C1 segment of cervical spinal cord (tissue), 14 donors: ENCODE measurements at regions not wholly inside any gene's neighbourhood (a gene's known extent, or its start where the extent isn't known, plus 50 kb on each side); places are given as distances from the start of the nearest gene placed in this dataset.
"Not testable (repeated sequence)": the region's sequence is repeated elsewhere in the genome, so short reads cannot be mapped to it uniquely, and the experiment has no call there.

Source experiments
- DNase-seq, 14 donors: peaks; one replicate each; lab custom pipeline; 2025; lab: John Stamatoyannopoulos, UW

DNA sequence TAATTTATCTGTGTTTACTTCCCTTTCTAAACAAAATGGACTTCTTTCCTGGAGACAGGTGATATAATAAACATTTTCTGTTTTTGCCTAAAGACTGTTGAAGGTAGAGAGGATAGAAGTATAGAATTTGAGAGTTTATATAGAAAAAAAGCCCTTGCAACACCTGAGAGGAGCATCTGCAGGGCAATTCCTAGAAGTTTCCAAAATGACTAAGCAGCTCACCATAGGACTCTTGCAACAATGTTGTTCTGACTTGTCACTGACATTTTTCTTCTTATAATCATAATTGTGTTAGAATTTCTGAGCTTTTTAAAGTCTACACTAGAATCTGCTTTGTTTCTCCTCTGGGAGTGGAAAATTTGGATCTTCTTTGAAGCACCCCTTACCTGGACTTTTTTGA, 216.8 kb downstream of the TUSC1 start:
- no peak for DNase-seq

DNA sequence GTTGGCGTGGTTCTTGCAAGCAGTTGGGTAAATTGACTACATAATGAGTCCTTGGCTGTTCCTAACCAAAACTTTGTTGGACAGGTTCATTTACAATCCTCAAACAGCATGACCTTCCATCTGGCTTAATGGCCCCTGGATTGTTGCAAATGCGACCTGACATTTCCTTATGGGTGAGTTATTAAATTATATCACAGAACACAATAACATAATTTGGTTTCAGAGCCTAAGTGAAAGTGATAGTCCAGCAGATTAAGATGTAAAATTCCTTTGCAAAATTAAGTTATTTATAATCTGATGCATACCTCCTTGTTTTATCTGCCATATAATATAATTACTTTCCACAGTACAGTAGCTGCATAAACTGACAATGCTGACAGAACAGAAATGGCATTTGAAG, 224.4 kb downstream of the TUSC1 start:
- no peak for DNase-seq

DNA sequence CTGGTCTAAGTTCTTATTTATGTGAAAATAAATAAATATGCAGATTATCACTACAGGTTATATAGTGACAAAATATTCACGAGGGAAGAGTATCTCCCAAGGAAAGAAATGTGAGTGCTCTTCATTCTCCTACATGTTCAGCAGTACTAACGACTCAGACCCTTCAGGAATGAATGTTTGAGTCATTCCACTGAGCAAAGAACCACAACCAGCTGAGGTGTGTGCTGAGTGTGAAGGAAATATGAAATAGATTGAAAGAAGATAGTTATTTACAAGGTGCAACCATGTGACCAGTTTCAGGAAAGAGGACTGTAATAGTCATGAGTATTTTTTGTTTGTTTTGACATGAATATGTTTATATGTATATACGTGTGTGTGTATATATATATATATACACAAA, 228.7 kb downstream of the TUSC1 start:
- DNase-seq = no peak

DNA sequence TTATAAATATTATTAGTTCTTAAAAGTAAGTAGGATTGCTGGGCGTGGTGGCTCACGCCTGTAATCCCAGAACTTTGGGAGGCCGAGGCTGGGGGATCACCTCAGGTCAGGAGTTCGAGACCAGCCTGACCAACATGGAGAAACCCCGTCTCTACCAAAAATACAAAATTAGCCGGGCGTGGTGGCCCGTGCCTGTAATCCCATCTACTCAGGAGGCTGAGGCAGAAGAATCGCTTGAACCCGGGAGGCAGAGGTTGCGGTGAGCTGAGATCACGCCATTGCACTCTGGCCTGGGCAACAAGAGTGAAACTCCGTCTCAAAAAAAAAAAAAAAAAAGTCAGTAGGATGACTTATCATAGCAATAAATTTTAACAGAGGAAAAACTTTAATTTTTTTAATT, 232.5 kb downstream of the TUSC1 start:
- not testable (repeated sequence) for DNase-seq

DNA sequence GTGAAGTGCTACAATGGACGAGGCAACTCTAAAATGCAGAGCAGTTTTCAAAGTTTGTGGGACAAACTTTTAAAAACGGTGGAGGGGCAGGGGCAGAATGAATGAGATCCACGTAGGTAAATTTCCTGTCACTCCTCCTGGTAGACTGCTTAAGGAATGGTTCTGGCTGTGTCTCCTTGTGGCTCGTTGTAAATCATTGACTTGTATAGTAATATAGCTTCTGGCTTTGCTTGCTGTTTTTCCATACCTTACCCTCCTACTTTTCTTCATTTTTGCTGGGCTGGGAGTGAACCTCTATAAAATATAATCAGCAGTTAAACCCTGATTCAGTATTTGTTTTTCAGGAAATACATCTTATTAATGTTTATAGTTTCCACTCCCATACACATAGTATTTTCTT, 235.7 kb downstream of the TUSC1 start:
- DNase-seq = no peak

DNA sequence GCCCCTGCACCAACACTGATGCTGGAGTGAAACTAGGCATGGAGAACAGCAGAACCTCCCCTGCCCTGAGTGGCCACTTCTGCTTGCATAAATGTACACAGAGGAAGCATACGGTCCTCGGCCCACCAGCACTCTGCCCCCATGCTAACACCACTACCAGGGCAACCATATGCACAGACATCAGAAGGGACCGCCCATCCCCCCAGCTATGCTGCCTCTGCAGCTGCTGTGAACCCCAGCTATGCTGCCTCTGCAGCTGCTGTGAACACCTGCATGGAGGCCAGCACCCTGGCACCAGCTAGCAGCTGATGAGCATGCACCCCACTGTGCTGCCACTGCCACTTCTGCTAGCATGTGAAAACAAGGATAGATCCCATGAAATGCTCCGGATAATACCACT, 250.3 kb downstream of the TUSC1 start:
- DNase-seq = no peak

DNA sequence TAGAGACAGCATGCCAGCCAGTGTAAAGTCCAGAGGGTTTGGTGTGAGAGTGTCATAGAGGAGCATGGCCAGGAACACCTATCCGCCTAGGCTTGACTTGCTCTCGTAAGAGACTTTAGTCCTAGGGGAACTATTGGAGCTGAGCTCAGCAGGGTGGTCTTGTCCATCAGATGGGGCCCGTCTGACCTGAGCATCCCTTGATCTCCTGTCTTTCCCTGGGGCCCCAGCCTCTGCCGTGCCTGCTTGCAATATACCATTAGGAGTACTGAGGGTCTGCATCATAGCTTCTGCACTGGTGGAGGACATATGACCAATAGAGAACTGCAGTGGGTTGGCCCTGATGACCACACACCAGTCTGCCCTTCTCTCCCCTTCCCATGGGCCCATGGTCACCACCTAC, 251.0 kb downstream of the TUSC1 start:
- DNase-seq = no peak

DNA sequence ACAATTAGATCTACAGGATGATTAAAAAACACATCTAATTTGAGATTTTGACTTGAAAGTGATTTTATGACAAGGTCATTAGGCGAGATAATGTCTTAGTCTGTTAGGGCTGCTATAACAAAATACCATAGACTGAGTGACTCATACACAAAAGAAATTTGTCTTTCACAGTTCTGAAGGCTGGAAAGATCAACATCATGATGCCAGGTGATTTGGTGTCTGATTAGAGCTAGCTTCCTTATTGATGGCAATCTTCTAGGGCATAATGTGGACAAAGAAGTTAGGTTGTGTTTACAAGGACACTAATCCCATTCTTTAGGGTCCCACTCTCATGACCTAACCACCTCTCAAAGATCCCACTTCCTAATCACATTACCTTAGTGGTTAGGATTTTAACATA, 256.7 kb downstream of the TUSC1 start:
- DNase-seq = no peak

DNA sequence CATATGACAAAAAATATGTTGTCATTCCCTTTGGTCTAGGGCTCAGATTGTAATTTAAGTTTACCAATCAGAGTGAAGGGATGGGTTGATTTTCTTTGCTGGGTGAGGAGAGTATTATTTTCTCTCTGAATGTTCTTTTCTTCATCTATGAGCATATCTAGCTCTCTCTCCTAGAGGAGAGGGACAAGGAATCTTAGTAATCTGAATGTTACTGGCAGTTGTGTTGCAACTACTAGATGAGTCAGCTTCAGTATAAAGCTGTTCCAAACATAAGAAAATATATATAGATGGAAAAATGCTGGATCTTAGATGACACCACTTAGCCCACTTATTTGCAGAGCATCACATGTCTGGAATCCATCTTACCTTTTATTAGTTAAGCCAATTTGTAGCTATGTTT, 259.3 kb downstream of the TUSC1 start:
- no peak for DNase-seq

DNA sequence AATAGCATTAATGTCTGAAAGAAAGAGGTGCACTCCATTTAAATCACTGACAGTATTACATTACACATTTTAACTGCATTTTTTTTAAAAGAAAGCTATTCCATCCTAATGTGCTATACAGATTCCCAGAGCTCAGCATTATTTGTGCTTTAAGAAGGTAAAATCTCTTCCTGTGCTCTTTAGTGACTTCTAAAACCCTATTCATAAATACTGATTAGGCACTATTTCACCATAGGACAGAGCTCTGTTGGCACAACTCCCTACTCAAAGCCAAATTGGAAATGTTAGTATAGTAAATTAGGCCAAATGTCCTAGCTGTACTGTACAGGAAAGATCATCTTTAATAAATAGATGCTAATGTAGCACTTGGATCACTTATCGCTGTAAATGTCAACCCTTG, 262.5 kb downstream of the TUSC1 start:
- DNase-seq = no peak

DNA sequence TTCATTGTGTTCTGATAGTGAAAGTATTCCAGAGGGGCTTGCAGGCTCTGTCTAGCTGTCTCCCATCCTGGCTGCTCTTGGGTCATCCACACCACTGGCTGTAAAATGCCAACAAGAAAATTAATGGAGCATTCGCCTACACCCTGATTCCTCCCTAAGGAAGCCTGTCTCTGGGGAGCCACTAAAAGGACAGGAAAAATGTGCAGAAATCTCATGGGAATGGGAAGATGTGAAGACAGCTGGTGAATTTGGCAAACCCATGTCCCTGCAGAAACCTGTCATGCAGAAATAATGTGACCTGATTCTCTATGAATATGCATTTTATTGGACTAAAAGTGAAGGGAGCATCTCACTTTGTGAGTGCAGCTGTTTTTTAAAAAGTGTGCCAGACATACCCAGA, 265.6 kb downstream of the TUSC1 start:
- DNase-seq = no peak

DNA sequence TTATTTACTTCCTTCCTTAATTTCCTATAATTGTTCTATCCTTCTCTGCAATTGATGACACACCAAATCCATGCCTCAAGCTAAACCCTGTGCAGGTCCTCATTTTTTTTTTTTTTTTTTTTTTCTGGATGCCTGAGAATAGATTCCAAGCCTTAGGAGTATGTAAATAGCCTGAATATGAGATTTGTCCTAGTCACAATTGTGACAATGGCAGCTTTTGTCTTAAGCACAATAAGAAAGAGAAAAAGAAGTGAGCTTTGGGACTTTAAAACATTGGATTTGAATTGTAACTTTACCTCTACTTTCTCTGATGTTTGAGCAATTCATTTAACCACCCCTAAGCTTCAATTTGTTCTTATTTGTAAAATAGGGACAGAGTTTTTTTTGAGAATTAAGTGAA, 280.5 kb downstream of the TUSC1 start:
- no peak for DNase-seq

DNA sequence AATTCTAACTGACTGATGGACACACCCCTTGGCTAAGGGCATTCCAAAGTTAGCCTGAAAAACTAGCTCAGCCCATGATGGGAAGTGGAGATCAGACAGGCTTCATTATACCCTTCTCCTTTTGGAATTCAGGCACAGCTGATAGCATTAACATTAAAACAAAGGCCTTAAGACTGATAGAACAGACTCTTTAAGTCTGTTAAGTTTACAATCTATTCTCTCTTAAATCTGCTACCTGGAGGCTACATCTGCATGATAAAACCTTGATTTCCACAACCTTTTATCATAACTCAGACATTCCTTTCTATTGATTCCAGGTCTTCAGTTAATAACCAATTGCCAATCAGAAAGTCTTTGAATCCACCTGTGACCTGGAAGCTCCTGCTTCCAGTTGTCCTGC, 281.4 kb downstream of the TUSC1 start:
- DNase-seq = no peak

DNA sequence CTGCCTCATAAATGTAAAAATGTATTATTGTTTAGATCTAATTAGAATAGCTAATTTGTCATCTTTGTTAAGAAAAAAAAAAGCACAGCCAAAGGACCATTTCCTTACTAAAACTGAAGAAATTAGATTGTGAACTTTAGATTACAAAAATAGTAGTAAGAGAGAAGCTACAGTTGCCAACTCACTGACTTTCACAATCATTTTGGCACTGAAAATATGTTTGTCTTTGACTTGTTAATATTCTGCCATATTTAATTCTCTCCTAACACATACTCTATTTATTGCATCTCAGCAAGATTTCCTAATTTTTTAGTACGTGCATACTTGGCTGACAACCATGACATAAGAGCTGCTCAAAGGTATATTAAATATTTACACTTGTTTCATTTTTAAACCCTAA, 297.1 kb downstream of the TUSC1 start:
- DNase-seq = no peak

DNA sequence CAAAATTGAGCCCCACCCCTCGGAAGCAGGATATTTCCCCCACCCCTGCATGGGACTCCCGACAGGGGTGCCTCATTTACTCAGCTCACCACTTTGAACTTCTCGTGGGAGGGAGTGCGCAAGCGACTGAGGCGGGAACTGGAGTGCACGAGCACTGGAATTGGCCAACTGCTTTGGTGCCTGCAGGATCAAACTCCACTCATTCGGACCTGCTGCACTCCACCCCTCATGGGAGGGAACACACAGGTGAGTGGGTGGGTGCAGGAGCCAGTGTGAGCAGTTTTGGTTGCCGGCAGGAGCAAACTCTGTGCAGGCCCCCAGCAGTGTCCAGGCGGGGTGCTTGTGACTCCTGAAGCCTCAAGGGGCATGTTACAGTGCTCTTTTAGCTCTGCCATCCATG, 301.2 kb downstream of the TUSC1 start:
- no peak for DNase-seq

DNA sequence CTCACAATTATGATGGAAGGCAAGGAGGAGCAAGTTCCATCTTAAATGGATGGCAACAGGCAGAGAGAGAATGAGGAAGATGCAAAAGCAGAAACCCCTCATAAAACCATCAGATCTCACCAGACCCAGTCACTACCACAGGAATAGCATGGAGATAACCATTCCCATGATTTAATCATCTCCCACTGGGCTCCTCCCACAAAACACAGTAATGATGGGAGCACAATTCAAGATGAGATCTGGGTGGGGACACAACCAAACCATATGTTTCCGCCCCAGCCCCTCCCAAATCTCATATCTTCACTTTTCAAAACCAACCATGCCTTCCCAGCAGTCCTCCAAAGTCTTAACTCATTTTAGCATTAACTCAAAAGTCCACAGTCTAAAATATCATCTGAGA, 304.0 kb downstream of the TUSC1 start:
- DNase-seq = no peak

DNA sequence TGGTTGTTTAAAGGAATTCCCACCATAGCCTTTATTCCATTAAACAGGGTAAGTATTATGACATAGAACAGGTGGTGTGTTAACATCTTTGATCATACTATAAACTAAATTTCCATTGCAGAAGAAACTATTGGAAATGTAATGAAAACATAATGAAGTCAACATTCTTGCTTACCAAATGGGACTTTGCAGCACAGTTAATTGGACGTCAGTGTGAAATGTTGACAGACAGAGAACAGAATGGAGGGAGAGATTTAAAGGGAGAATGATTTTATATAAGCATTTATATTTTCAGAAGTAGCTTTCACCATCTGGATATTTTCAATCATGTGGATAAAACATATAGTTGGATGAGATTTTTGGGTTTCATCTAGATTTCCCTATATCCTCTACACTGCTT, 311.3 kb downstream of the TUSC1 start:
- no peak for DNase-seq

DNA sequence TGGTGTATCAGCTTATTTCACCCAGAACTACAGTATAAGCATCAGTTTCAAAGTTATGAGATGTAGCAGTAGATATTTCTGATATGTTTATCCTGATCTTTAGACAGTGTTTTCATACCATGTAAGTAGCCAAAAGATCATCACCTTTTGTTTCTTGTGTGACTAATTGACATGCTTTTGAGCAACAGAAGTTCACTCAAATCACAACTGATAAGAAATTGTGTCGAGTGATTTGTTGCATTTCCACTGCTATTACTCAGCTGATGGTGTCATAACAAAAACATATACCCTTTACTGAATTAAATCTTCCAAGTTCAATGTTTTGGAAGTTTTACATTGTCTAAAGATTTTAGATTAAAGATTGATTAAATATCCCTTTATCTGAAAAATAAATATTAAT, 324.5 kb downstream of the TUSC1 start:
- DNase-seq = no peak

DNA sequence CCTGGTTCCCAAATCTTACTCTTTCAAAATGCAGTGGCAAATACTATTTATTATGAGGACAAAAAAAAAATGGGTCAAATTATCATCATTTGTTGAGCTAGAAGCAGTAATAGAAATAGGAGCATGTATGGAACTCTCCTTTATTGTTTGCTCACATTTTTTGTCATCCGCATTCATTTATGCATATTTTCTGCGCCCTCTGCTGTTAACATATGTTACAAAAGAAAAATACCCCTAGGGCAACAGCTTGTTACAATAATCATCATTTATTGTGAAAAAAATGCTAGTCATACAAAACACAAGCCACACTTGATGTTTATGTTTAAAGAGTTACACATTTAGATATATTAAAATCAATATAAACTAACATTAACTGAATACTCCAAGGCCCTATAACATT, 328.2 kb downstream of the TUSC1 start:
- no peak for DNase-seq

DNA sequence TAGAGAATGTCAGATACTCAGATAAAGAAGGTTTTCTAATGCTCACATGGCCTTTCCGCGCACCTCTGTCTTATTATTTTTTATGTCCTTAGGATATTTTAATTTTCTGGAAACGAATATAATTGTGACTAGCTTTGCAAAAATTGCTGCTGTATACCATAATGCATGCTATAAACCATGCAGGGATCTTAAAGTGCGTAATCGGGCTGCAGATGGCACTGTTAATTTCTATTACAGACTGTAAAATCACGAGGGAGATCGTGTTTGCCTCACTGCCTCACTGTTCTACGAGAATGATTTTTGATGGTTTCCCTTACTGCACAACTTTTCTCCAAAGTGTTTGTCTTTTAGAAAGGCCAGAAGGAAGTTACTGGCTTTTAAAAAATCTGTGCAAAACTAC, 356.1 kb downstream of the TUSC1 start:
- DNase-seq = no peak

DNA sequence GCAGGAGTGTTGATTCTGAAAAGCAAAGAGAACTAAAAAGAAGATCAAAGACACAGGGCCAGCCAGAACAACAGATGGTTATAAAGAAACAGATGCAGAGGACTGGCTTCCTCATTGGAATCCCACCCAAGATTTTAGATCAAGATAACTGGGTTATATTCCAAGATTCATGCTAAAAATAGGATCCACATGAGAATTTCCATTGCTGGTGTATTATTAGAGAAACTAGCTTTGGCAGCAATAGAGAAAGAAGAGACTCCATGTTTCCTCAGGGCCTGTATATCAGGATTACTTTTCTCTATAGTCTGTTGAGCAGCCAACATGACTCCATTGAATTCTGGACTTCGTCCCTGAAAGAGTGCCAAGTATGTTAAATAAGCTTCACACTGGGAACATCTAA, 367.3 kb downstream of the TUSC1 start:
- no peak for DNase-seq

DNA sequence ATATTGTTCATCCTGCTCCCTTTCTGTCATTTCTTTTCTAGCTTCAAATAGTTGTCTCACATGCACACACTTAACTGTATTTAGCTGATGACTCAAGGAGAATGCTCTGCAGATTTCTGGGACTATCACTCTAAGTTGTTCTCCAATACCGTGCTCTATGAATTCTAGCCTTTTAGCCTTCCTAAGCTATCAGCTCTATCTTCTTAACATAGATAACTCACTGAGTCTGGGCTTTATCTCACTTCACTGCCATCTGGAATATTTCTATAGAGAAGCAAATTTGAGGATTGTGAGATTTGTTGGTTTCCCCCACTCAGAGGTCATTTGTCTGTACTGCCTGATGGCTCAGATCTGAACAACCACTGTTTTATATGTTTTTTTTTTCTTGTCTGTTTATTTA, 369.7 kb downstream of the TUSC1 start:
- DNase-seq = no peak

DNA sequence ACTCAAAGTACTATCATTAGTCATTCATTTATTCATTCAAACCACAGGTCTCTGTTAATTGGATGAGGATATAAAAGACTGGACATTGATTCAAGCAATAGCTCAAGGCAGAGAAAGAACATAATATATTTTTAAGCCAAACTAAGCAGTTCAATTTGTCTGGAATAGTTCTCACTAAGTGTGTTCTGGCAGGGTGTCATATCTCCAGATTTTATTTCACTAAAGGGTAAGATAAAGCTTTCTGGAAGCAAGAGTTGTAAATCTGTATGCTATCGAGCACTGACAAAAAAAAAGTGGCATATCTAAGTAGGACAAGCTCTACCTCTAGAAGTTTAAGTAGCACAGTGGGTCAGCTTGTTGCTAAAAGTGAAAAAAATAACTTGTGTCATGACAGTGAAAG, 375.6 kb downstream of the TUSC1 start:
- no peak for DNase-seq

DNA sequence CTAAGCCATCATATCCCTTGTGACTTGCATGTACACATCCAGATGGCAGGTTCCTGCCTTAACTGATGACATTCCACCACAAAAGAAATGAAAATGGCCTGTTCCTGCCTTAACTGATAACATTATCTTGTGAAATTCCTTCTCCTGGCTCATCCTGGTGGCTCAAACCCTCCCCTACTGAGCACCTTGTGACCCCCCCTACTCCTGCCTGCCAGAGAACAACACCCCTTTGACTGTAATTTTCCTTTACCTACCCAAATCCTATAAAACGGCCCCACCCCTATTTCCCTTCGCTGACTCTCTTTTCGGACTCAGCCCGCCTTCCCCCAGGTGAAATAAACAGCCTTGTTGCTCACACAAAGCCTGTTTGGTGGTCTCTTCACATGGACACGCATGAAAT, 390.0 kb downstream of the TUSC1 start:
- not testable (repeated sequence) for DNase-seq

DNA sequence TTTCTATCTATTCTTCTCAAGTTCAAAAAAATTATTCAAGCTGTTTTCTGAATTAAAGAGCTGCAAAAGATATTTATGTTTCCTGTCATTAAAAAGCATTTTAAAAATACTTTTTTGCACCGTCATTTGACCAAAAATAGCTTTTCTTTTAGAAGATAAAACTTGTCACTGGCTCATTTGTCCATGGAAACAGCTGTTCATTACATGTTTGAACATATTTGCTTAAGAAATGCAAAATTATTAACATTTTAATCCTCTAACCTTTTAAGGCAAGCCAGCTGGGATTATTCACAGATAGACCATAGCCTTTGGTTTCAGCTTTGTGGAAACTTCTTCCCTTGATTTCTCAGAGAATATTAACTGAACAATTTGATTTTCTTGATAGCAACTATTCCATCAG, 393.9 kb downstream of the TUSC1 start:
- no peak for DNase-seq
